NCI-H2196 treated with DMSO at 0.1 percent for 48 hours (cell line): ENCODE measurements at regions not wholly inside any gene's neighbourhood (a gene's known extent, or its start where the extent isn't known, plus 50 kb on each side); places are given as distances from the start of the nearest gene placed in this dataset.
"Not testable (repeated sequence)": the region's sequence is repeated elsewhere in the genome, so short reads cannot be mapped to it uniquely, and the experiment has no call there.

Experiments
- DNase-seq: peaks from one replicate; lab custom pipeline; 2025; ENCODE audit not compliant: unreplicated experiment; lab: John Stamatoyannopoulos, UW

- no peak for DNase-seq
Measured at GRCh38 chr20:22942742-22943141, 92.4 kb upstream of the SSTR4 start.

- no peak for DNase-seq
Measured at GRCh38 chr20:22944062-22944461, 91.0 kb upstream of the SSTR4 start.

GRCh38 chr20:22944936-22945335 lies 90.2 kb upstream of the SSTR4 start:
- DNase-seq, result no peak

GRCh38 chr20:22946596-22946995 lies 88.5 kb upstream of the SSTR4 start:
- no peak for DNase-seq

GRCh38 chr20:22949331-22950109 lies 85.6 kb upstream of the SSTR4 start:
- no peak for DNase-seq

- no peak for DNase-seq
Measured at GRCh38 chr20:22951966-22952365, 83.1 kb upstream of the SSTR4 start.

GRCh38 chr20:22954661-22955060 lies 80.5 kb upstream of the SSTR4 start:
- DNase-seq, result no peak

- DNase-seq, result no peak
Measured at GRCh38 chr20:22958390-22958789, 76.7 kb upstream of the SSTR4 start.

GRCh38 chr20:22962567-22963439 lies 72.3 kb upstream of the SSTR4 start:
- no peak for DNase-seq

GRCh38 chr20:22963581-22963980 lies 71.5 kb upstream of the SSTR4 start:
- no peak for DNase-seq

GRCh38 chr20:22966787-22967464 lies 68.2 kb upstream of the SSTR4 start:
- no peak for DNase-seq

- not testable (repeated sequence) for DNase-seq
Measured at GRCh38 chr20:22967706-22968105, 67.4 kb upstream of the SSTR4 start.

GRCh38 chr20:22969031-22969430 lies 66.1 kb upstream of the SSTR4 start:
- DNase-seq, result not testable (repeated sequence)

GRCh38 chr20:22971077-22971476 lies 64.0 kb upstream of the SSTR4 start:
- DNase-seq, result not testable (repeated sequence)

GRCh38 chr20:22974354-22974753 lies 60.8 kb upstream of the SSTR4 start:
- no peak for DNase-seq

- no peak for DNase-seq
Measured at GRCh38 chr20:22977047-22977785, 57.9 kb upstream of the SSTR4 start.

- DNase-seq, result no peak
Measured at GRCh38 chr20:22984008-22984407, 51.1 kb upstream of the SSTR4 start.

GRCh38 chr20:22984606-22985005 lies 50.5 kb upstream of the SSTR4 start:
- no peak for DNase-seq

GRCh38 chr20:22985239-22985778 lies 49.8 kb upstream of the SSTR4 start:
- no peak for DNase-seq
